Astrocyte of the cerebellum (primary cell): ENCODE measurements at regions not wholly inside any gene's neighbourhood (a gene's known extent, or its start where the extent isn't known, plus 50 kb on each side); places are given as distances from the start of the nearest gene placed in this dataset.
"Not testable (repeated sequence)": the region's sequence is repeated elsewhere in the genome, so short reads cannot be mapped to it uniquely, and the experiment has no call there.

Experiments
- DNase-seq: peaks from one replicate; pipeline ENCODE4 v3.0.0-alpha.2; 2011; ENCODE audit warnings: low read depth
- H3K4me3 ChIP-seq: 2 replicates; pipeline ENCODE4 v1.5.1; 2011; ENCODE audit warnings: mild to moderate bottlenecking, low read depth, low read length, moderate library complexity
- in situ Hi-C: cut with HindIII; loops from 2 replicates; pipeline ENCODE4 v1.10.0; 2017; ENCODE audit warnings: low sequenced_read_pairs
- TF ChIP-seq, protein P1 (sequence below): IDR thresholded peaks from 2 replicates; pipeline ENCODE4 v1.5.1; 2012; ENCODE audit warnings: low read length, low read depth, moderate library complexity, mild to moderate bottlenecking; ENCODE audit errors: missing control alignments

DNA sequence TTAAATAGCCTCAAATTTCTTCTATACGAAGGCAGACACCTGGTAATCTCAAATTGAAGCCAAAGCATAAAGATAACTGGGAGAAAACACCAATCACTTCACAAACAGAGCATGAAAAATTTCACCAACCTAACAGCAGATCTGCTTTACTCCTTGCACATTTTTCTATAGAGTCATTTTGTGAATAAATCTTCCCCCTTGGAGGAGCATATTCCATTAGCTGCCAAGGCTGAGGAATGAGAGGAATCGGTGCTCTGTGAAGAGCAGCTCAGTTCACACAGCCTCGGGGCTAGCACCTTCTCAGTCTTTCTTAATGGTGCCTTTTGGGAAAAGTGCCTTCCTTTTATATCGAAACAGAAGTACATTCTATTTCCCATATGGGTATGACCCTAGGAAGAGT lies 1313.7 kb upstream of the NRXN1 start:
- TF ChIP-seq, protein P1, sequence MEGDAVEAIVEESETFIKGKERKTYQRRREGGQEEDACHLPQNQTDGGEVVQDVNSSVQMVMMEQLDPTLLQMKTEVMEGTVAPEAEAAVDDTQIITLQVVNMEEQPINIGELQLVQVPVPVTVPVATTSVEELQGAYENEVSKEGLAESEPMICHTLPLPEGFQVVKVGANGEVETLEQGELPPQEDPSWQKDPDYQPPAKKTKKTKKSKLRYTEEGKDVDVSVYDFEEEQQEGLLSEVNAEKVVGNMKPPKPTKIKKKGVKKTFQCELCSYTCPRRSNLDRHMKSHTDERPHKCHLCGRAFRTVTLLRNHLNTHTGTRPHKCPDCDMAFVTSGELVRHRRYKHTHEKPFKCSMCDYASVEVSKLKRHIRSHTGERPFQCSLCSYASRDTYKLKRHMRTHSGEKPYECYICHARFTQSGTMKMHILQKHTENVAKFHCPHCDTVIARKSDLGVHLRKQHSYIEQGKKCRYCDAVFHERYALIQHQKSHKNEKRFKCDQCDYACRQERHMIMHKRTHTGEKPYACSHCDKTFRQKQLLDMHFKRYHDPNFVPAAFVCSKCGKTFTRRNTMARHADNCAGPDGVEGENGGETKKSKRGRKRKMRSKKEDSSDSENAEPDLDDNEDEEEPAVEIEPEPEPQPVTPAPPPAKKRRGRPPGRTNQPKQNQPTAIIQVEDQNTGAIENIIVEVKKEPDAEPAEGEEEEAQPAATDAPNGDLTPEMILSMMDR, result no peak
- H3K4me3 ChIP-seq, result no peak overlapping the region
- in situ Hi-C loops, result no loop called here
- no peak for DNase-seq

DNA sequence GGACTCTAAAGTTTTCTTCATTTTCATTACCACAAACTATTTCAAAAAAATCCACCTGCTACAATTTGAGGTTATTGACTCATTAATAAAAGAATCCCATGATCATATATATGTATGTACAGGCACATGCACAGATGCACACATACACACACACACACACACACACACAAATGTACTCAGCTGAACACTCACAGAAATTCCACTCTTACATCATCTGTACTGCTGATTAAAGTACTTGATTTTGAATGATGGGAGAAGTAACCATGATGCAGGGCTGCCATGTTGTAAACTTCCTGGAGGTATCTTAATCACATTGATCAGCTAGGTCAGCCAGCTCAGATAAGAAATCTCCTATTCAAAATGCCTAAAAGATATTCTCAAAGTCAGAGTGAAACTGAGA lies 1313.2 kb upstream of the NRXN1 start:
- in situ Hi-C loops, result no loop called here
- no peak for DNase-seq
- TF ChIP-seq, protein P1, result no peak
- no peak overlapping the region for H3K4me3 ChIP-seq

DNA sequence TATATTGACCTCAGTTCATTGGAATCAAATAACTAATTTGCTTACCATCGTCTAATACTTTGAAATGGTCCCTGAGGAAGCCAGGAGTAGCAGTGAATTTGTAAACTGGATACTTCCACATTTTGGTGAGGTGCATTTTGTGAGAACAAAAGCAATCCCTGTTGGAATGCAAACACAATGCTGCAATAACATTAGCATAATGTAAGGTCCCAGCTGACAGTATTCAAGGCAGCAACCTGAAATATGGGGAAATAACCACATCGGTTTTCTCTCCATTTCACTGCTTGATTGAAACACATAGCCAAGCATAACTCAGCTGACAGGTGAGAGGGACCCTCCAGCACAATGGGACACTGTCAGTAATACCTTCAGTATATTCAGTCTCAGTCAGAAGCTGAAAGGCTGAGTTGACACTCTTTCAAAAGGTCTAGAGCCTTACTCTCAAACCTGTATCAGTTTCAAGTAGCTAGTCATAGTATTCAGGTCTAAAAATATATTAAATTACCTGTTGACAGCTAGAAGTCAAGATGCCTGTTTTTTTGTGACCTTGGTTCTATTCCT lies 1311.9 kb upstream of the NRXN1 start:
- no peak overlapping the region for H3K4me3 ChIP-seq
- TF ChIP-seq, protein P1, result no peak
- in situ Hi-C loops, result no loop called here
- DNase-seq, result no peak

DNA sequence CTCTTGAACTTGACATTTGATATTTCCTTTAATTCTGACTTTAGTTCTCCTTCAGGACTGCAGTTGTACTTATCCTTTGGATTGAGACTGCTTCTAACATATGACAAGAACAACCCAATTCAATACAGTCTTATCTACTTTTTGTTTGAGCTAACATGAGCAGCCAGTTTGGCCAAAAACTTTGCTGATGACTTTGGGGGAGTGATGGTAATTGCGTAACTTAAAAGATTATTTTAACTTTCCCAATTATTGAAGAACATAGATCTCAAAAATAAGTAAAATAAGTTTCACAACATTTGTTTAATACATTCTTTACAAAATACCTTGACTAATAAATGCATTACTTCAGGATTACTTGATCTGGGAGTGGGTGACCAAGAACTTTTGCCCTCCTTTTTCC lies 1311.1 kb upstream of the NRXN1 start:
- in situ Hi-C loops, result no loop called here
- TF ChIP-seq, protein P1, result no peak

DNA sequence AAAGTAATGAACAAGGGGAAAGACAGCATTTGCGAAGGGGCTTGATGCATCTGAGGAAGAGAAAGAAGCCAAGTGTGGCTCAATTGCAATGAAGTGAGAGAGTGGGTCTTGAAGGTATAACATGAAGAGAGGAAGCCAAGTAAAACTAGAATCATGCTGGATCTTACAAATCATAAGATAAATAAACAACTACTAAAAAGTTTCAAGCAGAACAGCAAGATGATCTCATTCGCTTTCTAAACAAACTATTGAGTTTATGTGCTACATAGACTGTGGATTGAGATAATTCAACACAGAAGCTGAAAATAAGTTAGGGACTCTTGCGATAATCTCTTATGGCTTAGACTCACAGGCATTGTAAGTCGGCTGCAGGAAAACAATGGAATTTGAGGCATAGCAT lies 1310.5 kb upstream of the NRXN1 start:
- TF ChIP-seq, protein P1, result no peak
- in situ Hi-C loops, result no loop called here
- DNase-seq, result no peak
- no peak overlapping the region for H3K4me3 ChIP-seq

More for the DNA sequence above, 1311.1 kb upstream of the NRXN1 start:
- no peak for DNase-seq
- no peak overlapping the region for H3K4me3 ChIP-seq

DNA sequence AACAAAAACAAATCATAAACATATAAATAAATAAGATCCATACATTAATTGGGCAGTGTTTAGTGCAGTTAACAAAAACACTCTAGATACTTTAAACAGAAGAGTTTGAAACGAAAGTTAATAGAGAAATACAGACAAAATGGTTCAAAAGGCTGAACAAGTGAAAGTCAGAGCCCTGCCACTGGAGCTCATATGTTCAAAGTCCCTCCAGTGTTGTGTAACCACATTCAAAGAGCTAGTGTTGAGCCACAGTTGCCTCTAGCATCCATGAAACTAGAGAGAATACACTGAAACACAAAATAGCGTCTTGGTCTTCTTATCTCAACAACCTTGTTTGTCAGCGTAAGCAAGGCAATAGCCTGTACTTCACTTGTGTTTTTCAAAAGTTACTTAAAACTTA lies 1309.8 kb upstream of the NRXN1 start:
- no peak for DNase-seq
- in situ Hi-C loops, result no loop called here
- no peak overlapping the region for H3K4me3 ChIP-seq
- TF ChIP-seq, protein P1, result no peak

DNA sequence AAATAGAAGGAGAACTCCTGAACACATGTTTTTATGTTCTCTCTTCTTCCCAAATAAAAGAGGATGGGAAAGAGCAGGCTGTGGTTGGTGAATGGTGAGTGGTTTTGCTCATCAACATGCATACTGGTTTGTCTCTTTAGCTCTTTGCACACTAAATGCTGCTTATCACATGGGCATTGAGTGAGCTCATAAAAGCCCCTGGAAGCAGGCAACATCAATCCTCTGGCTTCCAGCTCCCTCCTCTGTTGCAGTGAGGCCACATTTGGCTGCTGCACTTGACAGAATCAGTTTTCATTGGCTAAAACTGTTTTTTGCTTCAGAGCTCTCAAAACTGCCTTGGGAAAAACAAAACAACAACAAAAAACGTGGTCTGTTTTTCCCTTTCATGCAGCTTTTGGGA lies 1308.2 kb upstream of the NRXN1 start:
- TF ChIP-seq, protein P1, result peak; percentile 5
- DNase-seq, result no peak
- in situ Hi-C loops, result no loop called here
- H3K4me3 ChIP-seq, result no peak overlapping the region

DNA sequence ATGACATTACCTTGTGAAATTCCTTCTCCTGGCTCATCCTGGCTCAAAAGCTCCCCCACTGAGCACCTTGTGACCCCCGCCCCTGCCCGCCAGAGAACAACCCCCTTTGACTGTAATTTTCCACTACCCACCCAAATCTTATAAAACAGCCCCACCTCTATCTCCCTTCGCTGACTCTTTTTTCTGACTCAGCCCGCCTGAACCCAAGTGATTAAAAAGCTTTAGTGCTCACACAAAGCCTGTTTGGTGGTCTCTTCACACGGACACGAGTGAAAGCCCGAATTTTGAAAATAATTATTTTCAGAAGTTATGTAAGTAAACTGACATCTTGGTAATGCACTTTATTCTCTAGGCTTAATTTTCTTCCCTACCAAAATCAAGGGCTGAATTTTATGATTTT lies 1305.9 kb upstream of the NRXN1 start:
- in situ Hi-C loops, DNase-seq, H3K4me3 ChIP-seq: not testable (repeated sequence)
